Type B pancreatic cell (in vitro differentiated cells): ENCODE measurements at regions not wholly inside any gene's neighbourhood (a gene's known extent, or its start where the extent isn't known, plus 50 kb on each side); places are given as distances from the start of the nearest gene placed in this dataset.
A peak's percentile ranks its signal among the peaks of the same experiment; 100 is the strongest.

ENCODE experiments used
- DNase-seq: peaks from one replicate; pipeline ENCODE4 v3.0.0; 2021; ENCODE audit warnings: mixed read lengths; ENCODE audit not compliant: unreplicated experiment; ENCODE audit errors: extremely low spot score
- H3K27ac Mint-ChIP-seq: 2 replicates; pipeline ENCODE4 v1.8.0; 2021; ENCODE audit warnings: mild to moderate bottlenecking, mixed read lengths
- H3K27me3 Mint-ChIP-seq: 2 replicates; pipeline ENCODE4 v1.8.0; 2021; ENCODE audit warnings: mixed read lengths
- H3K36me3 Mint-ChIP-seq: 2 replicates; pipeline ENCODE4 v1.8.0; 2021; ENCODE audit warnings: mixed read lengths
- H3K4me1 Mint-ChIP-seq: one replicate; pipeline ENCODE4 v1.8.0; 2021; ENCODE audit warnings: mixed read lengths; ENCODE audit not compliant: unreplicated experiment
- H3K4me3 Mint-ChIP-seq: 2 replicates; pipeline ENCODE4 v1.8.0; 2021; ENCODE audit warnings: mild to moderate bottlenecking, mixed read lengths
- H3K9me3 Mint-ChIP-seq: 2 replicates; pipeline ENCODE4 v1.8.0; 2021; ENCODE audit warnings: mixed read lengths
- CTCF ChIP-seq: fragments of 200-600 bp; sonication (generic); conservative IDR thresholded peaks from 2 replicates; pipeline ENCODE4 v1.5.0; 2021; ENCODE audit warnings: antibody characterized with exemption, mild to moderate bottlenecking

- no peaks in the 10 kb centered on the region for H3K9me3 Mint-ChIP-seq
- peak overlapping the region; percentile 71 for H3K27ac Mint-ChIP-seq
- H3K27me3 Mint-ChIP-seq = no peaks in the 10 kb centered on the region
- peaks cover 3% of the 10 kb centered on the region for H3K36me3 Mint-ChIP-seq
- no peak for DNase-seq
- no peak for TF ChIP-seq CTCF
- peaks cover 29% of the 10 kb centered on the region for H3K4me1 Mint-ChIP-seq
- H3K4me3 Mint-ChIP-seq = no peak overlapping the region
These were observed 222.6 kb downstream of the ANAPC1 start for GRCh38 chr2:111661286-111661940.

GRCh38 chr2:111662039-111662770 lies 221.8 kb downstream of the ANAPC1 start:
- peaks cover under 1% of the 10 kb centered on the region for H3K9me3 Mint-ChIP-seq
- peaks cover 3% of the 10 kb centered on the region for H3K36me3 Mint-ChIP-seq
- H3K4me3 Mint-ChIP-seq = no peak overlapping the region
- peaks cover 29% of the 10 kb centered on the region for H3K4me1 Mint-ChIP-seq
- peak overlapping the region; percentile 71 for H3K27ac Mint-ChIP-seq
- no peak for DNase-seq
- no peaks in the 10 kb centered on the region for H3K27me3 Mint-ChIP-seq
- no peak for TF ChIP-seq CTCF

- Mint-ChIP-seq H3K27ac (no peak overlapping the region), H3K36me3 (peaks cover 3% of the 10 kb centered on the region), H3K9me3 (peaks cover 4% of the 10 kb centered on the region), H3K4me1 (peaks cover 33% of the 10 kb centered on the region), H3K4me3 (no peak overlapping the region), H3K27me3 (no peaks in the 10 kb centered on the region)
- DNase-seq = no peak
- TF ChIP-seq CTCF = no peak
These were observed 221.1 kb downstream of the ANAPC1 start for GRCh38 chr2:111662771-111663470.

- Mint-ChIP-seq H3K4me1 (peaks cover 33% of the 10 kb centered on the region), H3K36me3 (peaks cover 3% of the 10 kb centered on the region), H3K4me3 (no peak overlapping the region), H3K9me3 (peaks cover 4% of the 10 kb centered on the region), H3K27me3 (no peaks in the 10 kb centered on the region), H3K27ac (no peak overlapping the region)
- no peak for DNase-seq
- no peak for TF ChIP-seq CTCF
These were observed 220.3 kb downstream of the ANAPC1 start for GRCh38 chr2:111663471-111664274.

GRCh38 chr2:111664275-111664850 lies 219.6 kb downstream of the ANAPC1 start:
- no peak overlapping the region for H3K4me3 Mint-ChIP-seq
- peaks cover 4% of the 10 kb centered on the region for H3K9me3 Mint-ChIP-seq
- TF ChIP-seq CTCF = no peak
- no peak for DNase-seq
- no peak overlapping the region for H3K27ac Mint-ChIP-seq
- no peaks in the 10 kb centered on the region for H3K36me3 Mint-ChIP-seq
- peaks cover 28% of the 10 kb centered on the region for H3K4me1 Mint-ChIP-seq
- H3K27me3 Mint-ChIP-seq = no peaks in the 10 kb centered on the region
